Astrocyte of the hippocampus (primary cell): ENCODE measurements at regions not wholly inside any gene's neighbourhood (a gene's known extent, or its start where the extent isn't known, plus 50 kb on each side); places are given as distances from the start of the nearest gene placed in this dataset.
A peak's percentile ranks its signal among the peaks of the same experiment; 100 is the strongest.

Source experiments
- DNase-seq: peaks from one replicate; pipeline ENCODE4 v3.0.0; 2011; ENCODE audit warnings: low read depth, low spot score

GRCh38 chr6:139625081-139625939, 250.9 kb upstream of the CITED2 start:
- DNase-seq, result no peak

- DNase-seq, result no peak
Measured at GRCh38 chr6:139623372-139623771, 248.9 kb upstream of the CITED2 start.

GRCh38 chr6:139613496-139613895, 239.0 kb upstream of the CITED2 start:
- no peak for DNase-seq

- no peak for DNase-seq
Measured at GRCh38 chr6:139612135-139612465, 237.7 kb upstream of the CITED2 start.

- DNase-seq, result no peak
Measured at GRCh38 chr6:139611327-139612134, 237.1 kb upstream of the CITED2 start.

GRCh38 chr6:139608466-139609261, 234.2 kb upstream of the CITED2 start:
- no peak for DNase-seq

GRCh38 chr6:139605350-139605749, 230.9 kb upstream of the CITED2 start:
- DNase-seq, result peak; percentile 64

- DNase-seq, result no peak
Measured at GRCh38 chr6:139603581-139603980, 229.1 kb upstream of the CITED2 start.

GRCh38 chr6:139602577-139602976, 228.1 kb upstream of the CITED2 start:
- DNase-seq, result no peak

GRCh38 chr6:139600919-139601475, 226.5 kb upstream of the CITED2 start:
- DNase-seq, result no peak

GRCh38 chr6:139600343-139600742, 225.9 kb upstream of the CITED2 start:
- DNase-seq, result no peak

- DNase-seq, result peak; percentile 97
Measured at GRCh38 chr6:139597771-139598755, 223.6 kb upstream of the CITED2 start.

GRCh38 chr6:139597087-139597763, 222.8 kb upstream of the CITED2 start:
- no peak for DNase-seq

- peak; percentile 42 for DNase-seq
Measured at GRCh38 chr6:139595183-139595582, 220.7 kb upstream of the CITED2 start.

- no peak for DNase-seq
Measured at GRCh38 chr6:139594333-139594965, 220.0 kb upstream of the CITED2 start.

- no peak for DNase-seq
Measured at GRCh38 chr6:139593081-139593480, 218.6 kb upstream of the CITED2 start.

GRCh38 chr6:139592011-139592410, 217.6 kb upstream of the CITED2 start:
- DNase-seq, result no peak

GRCh38 chr6:139591075-139591865, 216.8 kb upstream of the CITED2 start:
- DNase-seq, result no peak

GRCh38 chr6:139590206-139590605, 215.8 kb upstream of the CITED2 start:
- DNase-seq, result no peak
